Psoas muscle (tissue), 7 donors: ENCODE measurements at regions not wholly inside any gene's neighbourhood (a gene's known extent, or its start where the extent isn't known, plus 50 kb on each side); places are given as distances from the start of the nearest gene placed in this dataset.

Source experiments
- ATAC-seq, 4 donors: fragments of 200-7000 bp; cut with Tn5 transposase; one replicate each; pipeline ENCODE4 v1.9.1; 2020; ENCODE audit warnings: moderate library complexity in 3 of 4, mild to moderate bottlenecking in 2 of 4
- DNase-seq, 2 donors: peaks; one replicate each; pipeline ENCODE4 v3.0.0-alpha.2; 2020
- H3K27ac ChIP-seq: fragments of 200-600 bp; one replicate; pipeline ENCODE4 v1.8.0; 2022
- H3K27me3 ChIP-seq, 3 donors: fragments of 200-600 bp in 1 of 3; one replicate each; pipeline versions ENCODE4 v1.6.1 to v1.8.0; 2013 to 2022; ENCODE audit warnings: low read length in 2 of 3, mild to moderate bottlenecking in 2 of 3, moderate library complexity in 1 of 3; ENCODE audit not compliant: insufficient read depth in 3 of 3
- H3K36me3 ChIP-seq, 2 donors: fragments of 200-600 bp in 1 of 2; one replicate each; pipeline versions ENCODE4 v1.6.1 to v1.8.0; 2013 to 2022; ENCODE audit warnings: low read depth in 1 of 2, mild to moderate bottlenecking in 1 of 2, moderate library complexity in 1 of 2; ENCODE audit not compliant: insufficient read depth in 1 of 2
- H3K4me1 ChIP-seq: fragments of 200-600 bp; one replicate; pipeline ENCODE4 v1.8.0; 2022
- H3K4me3 ChIP-seq: fragments of 200-600 bp; one replicate; pipeline ENCODE4 v1.8.0; 2022; ENCODE audit warnings: mild to moderate bottlenecking
- H3K9me3 ChIP-seq: fragments of 200-600 bp; one replicate; pipeline ENCODE4 v1.8.0; 2022
- CTCF ChIP-seq: fragments of 200-600 bp; IDR thresholded peaks from one replicate; pipeline ENCODE4 v1.8.0; 2022; ENCODE audit warnings: antibody characterized with exemption
- WGBS, 3 donors: extraction: QIAGEN DNeasy Blood & Tissue Kit; methylation state at CpG; one replicate each; pipeline versions ENCODE4 v1.1.6 to v1.1.7; 2013; 5-methylcytosine and 5-hydroxymethylcytosine counted together
- intact Hi-C, 2 donors: fragments of 100-400 bp; cut with DNase I; formaldehyde crosslinking; loops; one replicate each; pipeline versions ENCODE4 v1.11.0 to v1.14.2; 2022
- donor health status: healthy with polysubstance abuse.
- donor health status: DM: no; HTN: no; CAD: no; lungs with moderate emphysema.
- donor health status: Bipolar disorder and iron deficiency.
- donor health status: healthy.
- donor health status: DM: yes; HTN: yes; CAD: no.
- donor health status: DM: no; HTN: no; CAD: no.
- donor health status: DM: yes; HTN: yes; CAD: no.

- H3K4me1 ChIP-seq: peaks cover 69% of the 10 kb centered on the region
- H3K9me3 ChIP-seq: no peaks in the 10 kb centered on the region
- H3K4me3 ChIP-seq: no peak overlapping the region
- DNase-seq (no peak), ATAC-seq (no peak)
- H3K27ac ChIP-seq: no peak overlapping the region
- no peaks in the 10 kb centered on the region for H3K36me3 ChIP-seq
- no peak for TF ChIP-seq CTCF
- no peaks in the 10 kb centered on the region for H3K27me3 ChIP-seq
- intact Hi-C loops: no loop called here
Observed at GRCh38 chr6:54040545-54040944, 70.7 kb upstream of the MLIP start.

GRCh38 chr6:54041239-54041638 lies 70.0 kb upstream of the MLIP start:
- Histone ChIP-seq H3K9me3 (no peaks in the 10 kb centered on the region), H3K27ac (no peak overlapping the region), H3K27me3 (no peaks in the 10 kb centered on the region), H3K4me3 (no peak overlapping the region), H3K4me1 (peaks cover 70% of the 10 kb centered on the region), H3K36me3 (no peaks in the 10 kb centered on the region)
- ATAC-seq (no peak), DNase-seq (no peak)
- 74 to 78% (median 75%) methylated on average over 2 of the region's 2 CpGs for WGBS, 3 donors
- no peak for TF ChIP-seq CTCF
- intact Hi-C loops: no loop called here

- ATAC-seq (peak in 3 of 4 donors; percentile 26 to 51 (median 34)), DNase-seq (no peak)
- intact Hi-C loops: no loop called here
- Histone ChIP-seq H3K27ac (peak overlapping the region; percentile 37), H3K4me1 (peaks cover 70% of the 10 kb centered on the region), H3K9me3 (no peaks in the 10 kb centered on the region), H3K4me3 (no peak overlapping the region), H3K36me3 (no peaks in the 10 kb centered on the region), H3K27me3 (no peaks in the 10 kb centered on the region)
- TF ChIP-seq CTCF: no peak
- WGBS, 3 donors: 24 to 33% (median 27%) methylated on average over 3 of the region's 3 CpGs
Observed at GRCh38 chr6:54043360-54043759, 67.9 kb upstream of the MLIP start.

GRCh38 chr6:54044059-54044458 lies 67.2 kb upstream of the MLIP start:
- peak overlapping the region; percentile 37 for H3K27ac ChIP-seq

More at GRCh38 chr6:54044059-54044458, 67.2 kb upstream of the MLIP start:
- no peaks in the 10 kb centered on the region for H3K36me3 ChIP-seq
- H3K9me3 ChIP-seq: no peaks in the 10 kb centered on the region
- 27 to 47% (median 32%) methylated on average over 2 of the region's 2 CpGs for WGBS, 3 donors
- DNase-seq (no peak), ATAC-seq (peak in 2 of 4 donors; percentile 47 to 58)
- H3K4me3 ChIP-seq: no peak overlapping the region
- TF ChIP-seq CTCF: no peak
- intact Hi-C loops: no loop called here
- peaks cover 76% of the 10 kb centered on the region for H3K4me1 ChIP-seq
- H3K27me3 ChIP-seq: no peaks in the 10 kb centered on the region
